ENCODE measurements at regions not wholly inside any gene's neighbourhood (a gene's known extent, or its start where the extent isn't known, plus 50 kb on each side); places are given as distances from the start of the nearest gene placed in this dataset.

DNA sequence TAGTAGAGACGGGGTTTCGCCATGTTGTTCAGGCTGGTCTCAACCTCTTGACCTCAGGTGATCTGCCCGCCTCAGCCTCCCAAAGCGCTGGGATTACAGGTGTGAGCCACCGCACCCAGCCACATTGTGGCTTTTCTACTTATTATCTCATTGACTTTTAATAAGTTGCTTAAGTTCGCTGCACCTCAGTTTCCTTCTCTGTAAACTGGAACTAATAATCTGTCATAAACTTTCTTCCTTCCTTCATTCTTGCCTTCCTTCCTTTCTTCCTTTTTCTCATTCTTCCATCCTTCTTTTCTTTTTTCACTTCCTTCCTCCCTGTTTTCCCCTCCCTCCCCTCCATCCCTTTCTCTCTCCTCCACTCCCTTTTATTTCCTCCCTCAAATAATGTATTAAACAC is 192.2 kb downstream of the MAF start:
- TF ChIP-seq TAF1 (IDR thresholded peaks at IDR 0.05; ENCODE audit: low read depth) (no peak), EZH2 (IDR thresholded peaks at IDR 0.05; ENCODE audit: borderline replicate concordance, insufficient read depth, low read length, poor library complexity, severe bottlenecking) (no peak)

Measured in neural cell (in vitro differentiated cells).